ENCODE measurements at regions not wholly inside any gene's neighbourhood (a gene's known extent, or its start where the extent isn't known, plus 50 kb on each side); places are given as distances from the start of the nearest gene placed in this dataset.

DNA sequence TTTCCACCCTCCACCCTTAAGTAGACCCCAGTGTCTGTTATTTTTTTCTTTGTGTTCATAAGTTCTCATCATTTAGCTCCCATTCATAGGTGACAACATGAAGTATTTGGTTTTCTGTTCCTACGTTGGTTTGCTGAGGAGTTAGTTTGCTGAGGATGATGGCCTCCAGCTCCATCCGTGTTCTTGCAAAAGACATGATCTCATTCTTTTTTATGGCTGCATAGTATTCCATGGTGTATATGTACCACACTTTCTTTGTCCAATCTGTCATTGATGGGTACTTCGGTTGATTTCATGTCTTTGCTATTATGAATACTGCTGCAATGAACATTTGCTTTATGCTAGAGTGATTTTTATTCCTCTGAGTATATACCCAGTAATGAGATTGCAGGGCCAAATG lies 301.2 kb downstream of the ADGRG6 start:
- TF ChIP-seq, protein P1, sequence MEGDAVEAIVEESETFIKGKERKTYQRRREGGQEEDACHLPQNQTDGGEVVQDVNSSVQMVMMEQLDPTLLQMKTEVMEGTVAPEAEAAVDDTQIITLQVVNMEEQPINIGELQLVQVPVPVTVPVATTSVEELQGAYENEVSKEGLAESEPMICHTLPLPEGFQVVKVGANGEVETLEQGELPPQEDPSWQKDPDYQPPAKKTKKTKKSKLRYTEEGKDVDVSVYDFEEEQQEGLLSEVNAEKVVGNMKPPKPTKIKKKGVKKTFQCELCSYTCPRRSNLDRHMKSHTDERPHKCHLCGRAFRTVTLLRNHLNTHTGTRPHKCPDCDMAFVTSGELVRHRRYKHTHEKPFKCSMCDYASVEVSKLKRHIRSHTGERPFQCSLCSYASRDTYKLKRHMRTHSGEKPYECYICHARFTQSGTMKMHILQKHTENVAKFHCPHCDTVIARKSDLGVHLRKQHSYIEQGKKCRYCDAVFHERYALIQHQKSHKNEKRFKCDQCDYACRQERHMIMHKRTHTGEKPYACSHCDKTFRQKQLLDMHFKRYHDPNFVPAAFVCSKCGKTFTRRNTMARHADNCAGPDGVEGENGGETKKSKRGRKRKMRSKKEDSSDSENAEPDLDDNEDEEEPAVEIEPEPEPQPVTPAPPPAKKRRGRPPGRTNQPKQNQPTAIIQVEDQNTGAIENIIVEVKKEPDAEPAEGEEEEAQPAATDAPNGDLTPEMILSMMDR (IDR thresholded peaks at IDR 0.05), result no peak
- no peak for TF ChIP-seq POLR2A (IDR thresholded peaks at IDR 0.05)

All from esophagus squamous epithelium (tissue), 4 donors.